ENCODE measurements at regions not wholly inside any gene's neighbourhood (a gene's known extent, or its start where the extent isn't known, plus 50 kb on each side); places are given as distances from the start of the nearest gene placed in this dataset.

DNA sequence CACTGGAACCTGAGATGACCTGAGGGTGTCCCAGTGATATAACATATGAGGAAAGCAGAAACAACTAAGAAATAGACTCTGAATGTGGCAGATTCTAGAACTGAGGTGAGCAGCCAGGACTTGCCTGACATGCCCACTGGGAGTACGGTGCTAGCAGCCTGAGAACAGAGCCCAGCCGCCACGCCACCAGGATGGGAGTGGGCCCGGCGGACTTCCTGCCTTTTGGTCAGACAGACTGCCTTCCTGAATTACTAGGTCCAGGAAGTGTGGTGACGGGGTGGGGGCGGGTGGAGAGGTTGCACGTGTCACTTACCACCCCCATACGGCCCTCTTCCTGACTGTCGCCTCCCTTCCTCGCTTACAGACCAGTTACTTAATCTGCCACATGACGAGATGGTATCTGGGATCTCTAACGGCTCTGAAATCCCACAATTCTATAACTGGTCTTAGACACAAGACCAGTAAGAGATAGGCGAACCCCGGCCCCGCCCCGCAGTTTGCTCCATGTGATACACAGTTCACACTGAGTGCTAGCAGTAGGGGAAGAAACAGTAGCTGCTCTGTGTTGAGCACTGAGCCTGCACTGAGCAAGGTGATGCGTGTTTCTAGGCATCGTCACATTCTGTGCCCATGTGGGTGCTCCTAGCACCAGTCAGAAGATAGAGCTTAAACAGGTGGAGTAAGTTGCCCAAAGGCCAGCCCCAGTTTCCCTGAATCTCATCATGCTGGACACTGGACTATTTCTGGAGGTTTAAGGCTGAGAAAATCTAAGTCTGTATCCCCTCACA is 95.7 kb downstream of the CPN2 start:
- DNase-seq, result peak; percentile 60
- Mint-ChIP-seq H3K27ac (peak overlapping the region; percentile 77), H3K4me3 (peak overlapping the region; percentile 39), H3K9me3 (peaks cover 8% of the 10 kb centered on the region), H3K27me3 (no peaks in the 10 kb centered on the region), H3K4me1 (ENCODE audit: low read depth) (peaks cover 7% of the 10 kb centered on the region), H3K36me3 (ENCODE audit: low read depth) (no peaks in the 10 kb centered on the region)
- POLR2A ChIA-PET, result interaction anchor here (0.7 to 0.9 kb wide), 2 partner anchors 10 to 52 kb away, joined by 3 read pairs; no protein-coding TSS in a partner anchor
- TF ChIP-seq, protein P1, sequence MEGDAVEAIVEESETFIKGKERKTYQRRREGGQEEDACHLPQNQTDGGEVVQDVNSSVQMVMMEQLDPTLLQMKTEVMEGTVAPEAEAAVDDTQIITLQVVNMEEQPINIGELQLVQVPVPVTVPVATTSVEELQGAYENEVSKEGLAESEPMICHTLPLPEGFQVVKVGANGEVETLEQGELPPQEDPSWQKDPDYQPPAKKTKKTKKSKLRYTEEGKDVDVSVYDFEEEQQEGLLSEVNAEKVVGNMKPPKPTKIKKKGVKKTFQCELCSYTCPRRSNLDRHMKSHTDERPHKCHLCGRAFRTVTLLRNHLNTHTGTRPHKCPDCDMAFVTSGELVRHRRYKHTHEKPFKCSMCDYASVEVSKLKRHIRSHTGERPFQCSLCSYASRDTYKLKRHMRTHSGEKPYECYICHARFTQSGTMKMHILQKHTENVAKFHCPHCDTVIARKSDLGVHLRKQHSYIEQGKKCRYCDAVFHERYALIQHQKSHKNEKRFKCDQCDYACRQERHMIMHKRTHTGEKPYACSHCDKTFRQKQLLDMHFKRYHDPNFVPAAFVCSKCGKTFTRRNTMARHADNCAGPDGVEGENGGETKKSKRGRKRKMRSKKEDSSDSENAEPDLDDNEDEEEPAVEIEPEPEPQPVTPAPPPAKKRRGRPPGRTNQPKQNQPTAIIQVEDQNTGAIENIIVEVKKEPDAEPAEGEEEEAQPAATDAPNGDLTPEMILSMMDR (IDR thresholded peaks at IDR 0.05), result no peak
- peak; percentile 90 for ATAC-seq
- intact Hi-C loops (cut with micrococcal nuclease), result no loop called here
- CTCF ChIA-PET, result no interaction called here

DNA sequence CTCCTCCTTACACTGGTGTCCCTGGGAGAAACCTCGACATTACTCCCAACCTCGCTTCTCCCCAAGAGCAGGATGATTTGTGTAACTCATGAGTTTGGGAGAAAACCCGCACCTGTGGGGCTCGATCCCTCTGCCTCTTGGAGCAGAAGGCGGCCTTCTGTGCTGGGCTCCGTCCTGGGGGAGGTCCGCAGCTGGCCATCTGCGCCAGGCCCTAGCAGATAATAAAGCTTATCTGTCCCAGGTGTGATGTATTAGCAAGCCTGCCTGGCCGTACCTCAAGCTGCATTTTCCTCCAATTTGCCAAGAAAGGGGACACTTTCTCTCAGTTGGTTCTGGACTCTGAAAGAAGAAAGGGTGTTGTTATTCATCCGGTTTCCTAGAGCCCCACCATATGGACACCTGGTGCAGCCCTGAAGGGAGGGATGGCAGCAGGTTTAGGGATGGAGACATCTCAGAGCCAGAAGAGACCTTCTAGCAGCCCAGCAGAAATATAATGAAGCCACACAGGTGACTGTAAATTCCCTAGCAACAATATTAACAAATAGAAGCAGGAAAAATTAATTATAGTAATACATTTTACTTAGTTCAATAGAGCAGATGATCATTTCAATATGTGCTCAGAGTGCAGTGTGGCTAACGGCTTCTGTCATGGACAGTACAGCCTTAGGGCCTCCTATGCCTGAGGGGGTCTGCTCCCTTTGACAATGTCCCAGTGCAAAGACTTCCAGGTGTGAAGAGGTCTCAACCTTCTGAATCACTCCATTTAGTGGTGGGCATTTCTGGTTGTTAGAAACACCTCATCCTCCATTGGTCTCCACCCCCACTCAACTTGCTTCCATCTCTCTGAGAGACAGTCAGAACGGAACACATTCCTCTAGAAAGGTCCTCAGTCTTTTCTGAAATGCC is 94.8 kb downstream of the CPN2 start:
- ChIA-PET CTCF (no interaction called here), POLR2A (interaction anchor here (0.7 to 0.9 kb wide), 2 partner anchors 9 to 51 kb away, joined by 3 read pairs; no protein-coding TSS in a partner anchor)
- peaks cover 8% of the 10 kb centered on the region for H3K9me3 Mint-ChIP-seq
- DNase-seq (no peak), ATAC-seq (no peak)
- no peak overlapping the region for H3K27ac Mint-ChIP-seq
- H3K27me3 Mint-ChIP-seq, result no peaks in the 10 kb centered on the region
- H3K4me1 Mint-ChIP-seq (ENCODE audit: low read depth), result peaks cover 7% of the 10 kb centered on the region
- TF ChIP-seq, protein P1 (IDR thresholded peaks at IDR 0.05), result no peak
- intact Hi-C loops (cut with micrococcal nuclease), result no loop called here
- no peak overlapping the region for H3K4me3 Mint-ChIP-seq
- no peaks in the 10 kb centered on the region for H3K36me3 Mint-ChIP-seq (ENCODE audit: low read depth)

DNA sequence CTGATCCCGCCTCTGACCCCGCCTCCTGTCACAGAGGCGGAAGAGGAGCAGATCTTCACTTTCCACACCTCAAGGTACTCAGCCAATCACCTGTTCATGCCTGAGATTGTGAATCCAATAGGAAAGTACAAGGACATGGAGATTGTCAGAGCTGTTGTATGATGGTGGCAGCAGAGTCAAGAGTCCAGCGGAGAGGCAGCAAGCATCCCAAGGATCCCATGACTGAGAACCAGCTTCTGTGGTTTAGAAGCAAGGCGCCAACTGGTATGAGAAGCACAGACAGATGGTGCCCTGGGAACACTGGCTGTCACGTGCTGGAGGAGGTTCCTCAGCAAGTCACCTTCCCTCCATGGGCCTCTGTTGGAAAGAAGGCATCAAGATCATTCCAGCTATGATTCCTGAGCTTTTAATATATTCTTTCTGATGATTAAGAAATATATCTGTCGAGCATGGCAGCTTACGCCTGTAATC is 93.9 kb downstream of the CPN2 start:
- TF ChIP-seq, protein P1 (IDR thresholded peaks at IDR 0.05), result no peak
- POLR2A ChIA-PET, result no interaction called here
- intact Hi-C loops (cut with micrococcal nuclease), result no loop called here
- Mint-ChIP-seq H3K4me3 (no peak overlapping the region), H3K27me3 (no peaks in the 10 kb centered on the region), H3K27ac (no peak overlapping the region), H3K9me3 (peaks cover 8% of the 10 kb centered on the region), H3K36me3 (ENCODE audit: low read depth) (no peaks in the 10 kb centered on the region), H3K4me1 (ENCODE audit: low read depth) (peaks cover 7% of the 10 kb centered on the region)
- CTCF ChIA-PET, result interaction anchor here (1.5 kb wide), 1 partner anchor 73 kb away, joined by 4 read pairs; no protein-coding TSS in a partner anchor
- DNase-seq (no peak), ATAC-seq (no peak)

- ChIA-PET CTCF (interaction anchor here (1.3 to 1.5 kb wide), 3 partner anchors 57 to 86 kb away, joined by 3 to 5 read pairs (median 4); no protein-coding TSS in a partner anchor), POLR2A (no interaction called here)
- DNase-seq (no peak), ATAC-seq (no peak)
- TF ChIP-seq, protein P1 (IDR thresholded peaks at IDR 0.05), result no peak
- Mint-ChIP-seq H3K27ac (no peak overlapping the region), H3K4me1 (ENCODE audit: low read depth) (peaks cover 7% of the 10 kb centered on the region), H3K4me3 (no peak overlapping the region), H3K9me3 (peaks cover 8% of the 10 kb centered on the region), H3K36me3 (ENCODE audit: low read depth) (no peaks in the 10 kb centered on the region), H3K27me3 (no peaks in the 10 kb centered on the region)
- intact Hi-C loops (cut with micrococcal nuclease), result no loop called here
These were observed 93.0 kb downstream of the CPN2 start for GRCh38 chr3:194257916-194258668.
